CD14-positive monocyte (primary cell): ENCODE measurements at regions not wholly inside any gene's neighbourhood (a gene's known extent, or its start where the extent isn't known, plus 50 kb on each side); places are given as distances from the start of the nearest gene placed in this dataset.

Experiments used
- DNase-seq, 3 donors: peaks; one replicate each; pipeline ENCODE4 v3.0.0-alpha.2; 2011 to 2022
- H2AFZ ChIP-seq: 2 replicates; pipeline ENCODE4 v1.6.0; 2012; ENCODE audit warnings: mild to moderate bottlenecking, low read depth, low read length, inconsistent platforms; ENCODE audit not compliant: insufficient read depth, poor library complexity, severe bottlenecking
- H3K27ac ChIP-seq, 2 donors: 1 replicate in 1 of 2; 2 replicates in 1 of 2; pipeline ENCODE4 v1.5.1; 2012 to 2013; ENCODE audit warnings: low read length in 2 of 2, control low read depth in 1 of 2, inconsistent platforms in 1 of 2, low read depth in 1 of 2, mild to moderate bottlenecking in 1 of 2
- H3K27me3 ChIP-seq, 2 donors: one replicate each; pipeline versions ENCODE4 v1.6.0 to v1.6.1; 2011 to 2013; ENCODE audit warnings: low read length in 2 of 2; ENCODE audit not compliant: control insufficient read depth in 2 of 2, insufficient read depth in 2 of 2
- H3K36me3 ChIP-seq, 2 donors: replicated peaks in 1 of 2; 1 replicate in 1 of 2; 2 replicates in 1 of 2; pipeline versions ENCODE4 v1.5.1 to v1.6.1; 2012 to 2013; ENCODE audit warnings: low read length in 2 of 2, control low read depth in 1 of 2, inconsistent platforms in 1 of 2, mild to moderate bottlenecking in 1 of 2; ENCODE audit not compliant: insufficient read depth in 2 of 2, control insufficient read depth in 1 of 2
- H3K4me1 ChIP-seq, 2 donors: 1 replicate in 1 of 2; 2 replicates in 1 of 2; pipeline versions ENCODE4 v1.5.1 to v1.6.1; 2012 to 2013; ENCODE audit warnings: low read length in 2 of 2, control low read depth in 1 of 2, inconsistent platforms in 1 of 2, mild to moderate bottlenecking in 1 of 2, moderate library complexity in 1 of 2; ENCODE audit not compliant: insufficient read depth in 2 of 2, control insufficient read depth in 1 of 2
- H3K4me2 ChIP-seq: replicated peaks from 2 replicates; pipeline ENCODE3; 2012; ENCODE audit warnings: low read length, moderate library complexity, mild to moderate bottlenecking; ENCODE audit not compliant: poor library complexity, severe bottlenecking; ENCODE audit errors: extremely low read depth
- H3K4me3 ChIP-seq, 3 experiments: fragments of 200-600 bp in 1 of 3; sonication (generic) in 1 of 3; replicated peaks in 1 of 3; 1 replicate in 2 of 3; 2 replicates in 1 of 3; pipeline ENCODE4 v1.5.1; 2011 to 2013; ENCODE audit warnings: low read length in 3 of 3, mild to moderate bottlenecking in 3 of 3, control low read depth in 2 of 3, low read depth in 2 of 3, inconsistent platforms in 1 of 3, moderate library complexity in 1 of 3
- H3K79me2 ChIP-seq: 2 replicates; pipeline ENCODE4 v1.6.0; 2012; ENCODE audit warnings: mild to moderate bottlenecking, control low read depth, inconsistent platforms, low read length, moderate library complexity; ENCODE audit not compliant: insufficient read depth
- H3K9ac ChIP-seq: 2 replicates; pipeline ENCODE4 v1.6.0; 2017; ENCODE audit warnings: low read length, mild to moderate bottlenecking; ENCODE audit not compliant: insufficient read depth, poor library complexity, severe bottlenecking
- H3K9me3 ChIP-seq, 2 donors: replicated peaks in 1 of 2; 1 replicate in 1 of 2; 2 replicates in 1 of 2; pipeline versions ENCODE4 v1.5.1 to v1.6.1; 2012 to 2013; ENCODE audit warnings: low read length in 2 of 2, control low read depth in 1 of 2; ENCODE audit not compliant: control insufficient read depth in 1 of 2, insufficient read depth in 1 of 2
- H4K20me1 ChIP-seq: 2 replicates; pipeline ENCODE4 v1.6.0; 2012; ENCODE audit warnings: mild to moderate bottlenecking, low read length, control low read depth, moderate library complexity; ENCODE audit not compliant: insufficient read depth
- H3K27ac Mint-ChIP-seq, 7 donors: one replicate each; pipeline ENCODE4 v1.8.0; 2020; ENCODE audit warnings: mild to moderate bottlenecking in 7 of 7, mixed read lengths in 7 of 7, moderate library complexity in 6 of 7, inconsistent platforms in 2 of 7
- H3K27me3 Mint-ChIP-seq, 3 donors: one replicate each; pipeline ENCODE4 v1.8.0; 2021 to 2022; ENCODE audit warnings: low read depth in 3 of 3, mild to moderate bottlenecking in 3 of 3, mixed read lengths in 3 of 3, moderate library complexity in 3 of 3, inconsistent platforms in 1 of 3
- H3K36me3 Mint-ChIP-seq, 2 donors: one replicate each; pipeline ENCODE4 v1.8.0; 2020; ENCODE audit warnings: mixed read lengths in 2 of 2, inconsistent platforms in 1 of 2, mild to moderate bottlenecking in 1 of 2
- H3K4me1 Mint-ChIP-seq: one replicate; pipeline ENCODE4 v1.8.0; 2020; ENCODE audit warnings: mild to moderate bottlenecking, mixed read lengths
- H3K4me3 Mint-ChIP-seq, 2 donors: one replicate each; pipeline ENCODE4 v1.8.0; 2020; ENCODE audit warnings: mild to moderate bottlenecking in 2 of 2, mixed read lengths in 2 of 2, moderate library complexity in 1 of 2
- H3K9me3 Mint-ChIP-seq, 7 donors: one replicate each; pipeline ENCODE4 v1.8.0; 2020 to 2022; ENCODE audit warnings: mixed read lengths in 7 of 7, mild to moderate bottlenecking in 6 of 7, moderate library complexity in 6 of 7, inconsistent platforms in 2 of 7
- CTCF ChIP-seq: fragments of 200-600 bp; IDR thresholded peaks from one replicate; pipeline ENCODE4 v1.8.0; 2022; ENCODE audit warnings: antibody characterized with exemption, mild to moderate bottlenecking
- WGBS: methylation state at CpG from one replicate; pipeline ENCODE4 v1.1.5; 2013; ENCODE audit warnings: missing lambda C conversion rate; ENCODE audit not compliant: insufficient coverage; 5-methylcytosine and 5-hydroxymethylcytosine counted together
- intact Hi-C, 2 donors: fragments of 100-400 bp; cut with micrococcal nuclease; formaldehyde crosslinking; loops; one replicate each; pipeline versions ENCODE4 v1.15.0 to v1.15.1; 2023

- no peaks in the 10 kb centered on the region for H3K9me3 ChIP-seq
- no peak overlapping the region for H3K4me3 ChIP-seq
- no peaks in the 10 kb centered on the region for H4K20me1 ChIP-seq
- no peaks in the 10 kb centered on the region for H3K27me3 ChIP-seq
- no peak overlapping the region for H2AFZ ChIP-seq
- WGBS = no CpG with 5 or more reads among the region's 3 CpGs
- DNase-seq = no peak
- H3K27ac Mint-ChIP-seq = no peak overlapping the region
- no peak for TF ChIP-seq CTCF
- no peak overlapping the region for H3K4me2 ChIP-seq
- intact Hi-C loops = no loop called here
- H3K9ac ChIP-seq = no peak overlapping the region
- no peak overlapping the region for H3K4me3 Mint-ChIP-seq
- H3K27me3 Mint-ChIP-seq = no peaks in the 10 kb centered on the region
- no peak overlapping the region for H3K27ac ChIP-seq
- no peaks in the 10 kb centered on the region for H3K36me3 ChIP-seq
- H3K79me2 ChIP-seq = no peaks in the 10 kb centered on the region
- H3K9me3 Mint-ChIP-seq = no peaks in the 10 kb centered on the region
- H3K4me1 ChIP-seq = no peaks in the 10 kb centered on the region
- no peaks in the 10 kb centered on the region for H3K4me1 Mint-ChIP-seq
- no peaks in the 10 kb centered on the region for H3K36me3 Mint-ChIP-seq
These were observed 95.7 kb upstream of the AGTR1 start for GRCh38 chr3:148601766-148602685.

GRCh38 chr3:148604270-148605085 is 93.2 kb upstream of the AGTR1 start:
- H3K4me1 Mint-ChIP-seq = no peaks in the 10 kb centered on the region
- H3K36me3 Mint-ChIP-seq = no peaks in the 10 kb centered on the region
- H3K36me3 ChIP-seq = no peaks in the 10 kb centered on the region
- H3K27me3 ChIP-seq = no peaks in the 10 kb centered on the region
- intact Hi-C loops = no loop called here
- H2AFZ ChIP-seq = no peak overlapping the region
- H3K4me2 ChIP-seq = no peak overlapping the region
- no peak overlapping the region for H3K27ac Mint-ChIP-seq
- no peaks in the 10 kb centered on the region for H3K4me1 ChIP-seq
- no peaks in the 10 kb centered on the region for H3K27me3 Mint-ChIP-seq
- H3K27ac ChIP-seq = no peak overlapping the region
- no peak overlapping the region for H3K4me3 ChIP-seq
- no peak overlapping the region for H3K4me3 Mint-ChIP-seq
- H3K9ac ChIP-seq = no peak overlapping the region
- no peaks in the 10 kb centered on the region for H3K79me2 ChIP-seq
- peaks cover 0 to 3% (median 0%) of the 10 kb centered on the region in 7 donors for H3K9me3 Mint-ChIP-seq
- H4K20me1 ChIP-seq = no peaks in the 10 kb centered on the region
- no peaks in the 10 kb centered on the region for H3K9me3 ChIP-seq
- no peak for DNase-seq
- 98% methylated on average over 5 of the region's 9 CpGs for WGBS
- TF ChIP-seq CTCF = no peak
